GM19099 (cell line): ENCODE measurements at regions not wholly inside any gene's neighbourhood (a gene's known extent, or its start where the extent isn't known, plus 50 kb on each side); places are given as distances from the start of the nearest gene placed in this dataset.

Experiments used
- POLR2A ChIP-seq: IDR thresholded peaks from 3 replicates; pipeline ENCODE4 v1.6.1; 2011; ENCODE audit warnings: low read depth; ENCODE audit not compliant: insufficient read length; ENCODE audit errors: extremely low read depth

DNA sequence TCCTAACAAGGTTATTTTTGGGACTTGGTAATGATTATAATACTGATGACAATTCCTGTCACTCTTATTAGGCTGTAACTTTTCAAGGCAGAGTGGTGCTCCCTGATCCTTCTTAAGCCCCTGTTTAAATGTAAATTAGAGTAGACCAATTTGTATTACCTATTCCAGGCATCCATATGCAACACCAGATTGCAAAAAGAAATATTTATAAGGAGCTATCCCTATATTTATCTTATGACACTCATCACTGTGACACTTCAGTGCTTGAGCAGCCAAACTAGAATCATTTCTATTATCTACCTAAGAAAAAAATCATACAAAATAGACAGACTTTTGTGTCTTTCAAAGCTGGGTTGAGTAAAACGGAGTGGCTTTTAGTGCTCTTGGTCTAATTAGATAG, 462.7 kb downstream of the ADGRL2 start:
- TF ChIP-seq POLR2A: no peak

DNA sequence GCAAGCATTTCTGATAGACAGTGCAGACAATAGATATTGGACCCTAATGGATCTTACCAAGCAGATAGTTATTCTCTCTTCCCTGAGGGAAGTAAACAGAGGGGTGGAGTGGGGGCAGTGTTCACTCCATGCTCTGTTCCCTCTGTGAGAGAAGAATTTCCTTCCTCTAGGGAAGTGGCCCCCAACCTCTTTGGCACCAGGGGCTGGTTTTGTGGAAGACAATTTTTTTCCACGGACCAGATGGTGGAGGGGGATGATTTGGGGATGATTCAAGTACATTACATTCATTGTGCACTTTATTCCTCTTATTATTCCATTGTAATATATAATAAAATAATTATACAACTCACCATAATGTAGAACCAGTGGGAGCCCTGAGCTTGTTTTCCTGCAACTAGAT, 459.9 kb downstream of the ADGRL2 start:
- no peak for TF ChIP-seq POLR2A

DNA sequence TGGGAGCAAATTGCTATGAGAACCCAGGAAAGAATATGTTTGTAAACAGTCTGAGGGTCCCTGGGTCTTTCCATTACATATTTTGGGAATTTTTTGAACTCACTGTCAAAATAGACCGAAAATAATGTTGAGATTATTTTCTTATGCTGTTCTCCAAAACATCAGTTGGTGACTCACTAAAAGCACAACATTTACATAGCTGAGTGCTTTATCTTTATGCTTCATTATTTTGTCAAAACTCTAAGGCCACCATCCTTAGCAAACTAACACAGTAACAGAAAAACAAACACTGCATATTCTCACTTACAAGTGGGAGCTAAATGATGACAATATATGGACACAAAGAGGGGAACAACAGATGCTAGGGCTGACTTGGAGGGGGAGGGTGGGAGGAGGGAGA, 459.3 kb downstream of the ADGRL2 start:
- TF ChIP-seq POLR2A: no peak

DNA sequence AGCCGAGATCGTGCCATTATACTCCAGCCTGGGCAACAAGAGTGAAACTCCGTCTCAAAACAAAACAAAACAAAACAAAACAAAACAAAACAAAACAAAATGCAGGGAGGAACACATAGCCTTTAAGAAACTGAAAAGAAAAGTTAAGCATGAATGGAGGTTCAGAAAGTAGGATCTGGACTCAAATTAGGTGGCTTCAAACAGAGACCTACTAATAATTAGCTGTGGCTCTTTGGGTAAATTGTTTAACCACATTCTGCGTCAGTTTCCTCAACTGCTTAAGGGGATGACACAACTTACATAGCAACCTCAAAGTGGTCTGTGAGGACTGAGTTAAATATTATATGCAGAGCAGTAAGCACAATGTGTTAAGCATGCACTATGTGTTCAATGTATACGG, 458.2 kb downstream of the ADGRL2 start:
- TF ChIP-seq POLR2A: no peak

DNA sequence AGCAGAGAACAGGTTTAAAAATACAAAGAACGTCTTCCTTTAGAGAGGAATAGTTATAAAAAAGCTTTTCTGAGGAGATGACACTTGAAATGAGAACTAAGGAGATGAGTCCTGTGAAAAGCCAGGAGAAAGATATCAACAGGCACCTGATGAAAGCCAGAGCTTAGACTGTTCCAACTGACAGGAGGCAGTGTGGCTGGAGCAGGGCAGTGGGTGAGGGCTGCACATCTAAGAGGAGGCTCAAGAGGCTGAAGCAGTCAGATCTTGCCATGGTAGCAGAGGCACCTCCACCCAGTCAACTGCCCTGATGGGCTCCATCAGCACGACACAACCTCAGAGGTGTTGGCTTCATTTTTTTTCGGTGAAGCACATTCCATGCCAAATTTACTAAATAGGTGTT, 445.3 kb downstream of the ADGRL2 start:
- TF ChIP-seq POLR2A: no peak

DNA sequence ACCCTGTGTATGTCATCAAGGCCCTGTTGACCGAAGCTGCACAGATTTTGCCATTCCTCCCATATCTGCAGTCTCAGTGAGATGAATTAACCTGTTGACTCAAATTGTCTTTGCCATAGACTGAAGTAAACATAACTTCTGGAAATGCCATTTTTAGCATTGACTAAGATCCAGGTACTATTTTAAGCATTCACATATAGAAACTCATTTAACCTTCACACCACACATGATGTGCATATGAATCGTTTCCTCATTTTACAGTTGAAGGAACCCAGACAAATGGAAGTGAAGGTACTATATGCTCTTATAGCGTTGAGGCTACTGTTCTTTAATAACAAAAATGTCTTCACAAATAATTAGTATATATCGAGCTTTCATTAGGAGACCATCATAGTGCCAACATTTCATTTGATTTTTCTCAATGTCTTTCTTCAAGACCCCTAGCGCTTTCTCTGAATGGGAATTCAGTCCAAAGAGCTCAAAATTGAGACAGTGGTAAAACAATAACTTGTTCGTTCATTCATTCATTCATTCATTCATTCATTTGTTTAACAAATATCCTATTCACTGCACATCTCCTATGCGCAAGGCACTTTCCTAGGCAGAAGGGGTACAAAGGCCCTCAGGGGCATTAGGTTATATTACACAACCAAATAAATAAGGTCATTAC, 444.7 kb downstream of the ADGRL2 start:
- no peak for TF ChIP-seq POLR2A

DNA sequence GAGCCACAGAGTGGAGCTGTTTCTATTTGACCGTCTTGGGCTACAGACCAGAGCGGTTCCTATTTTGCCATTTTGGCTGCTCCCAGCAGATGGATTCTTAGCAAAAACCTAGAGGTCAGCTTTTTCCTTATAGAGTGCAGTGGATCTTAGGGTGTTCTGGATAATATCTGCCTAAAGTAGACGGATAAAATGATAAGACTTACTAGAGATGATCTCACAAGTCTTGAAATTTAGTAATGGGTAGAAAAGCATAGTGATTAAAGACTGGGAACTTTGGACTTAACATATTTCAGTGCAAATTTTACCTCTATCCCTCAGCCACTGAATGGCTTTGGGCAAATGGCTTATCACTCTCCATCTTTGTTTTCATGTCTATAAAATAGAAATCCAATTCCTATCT, 439.8 kb downstream of the ADGRL2 start:
- TF ChIP-seq POLR2A: no peak

DNA sequence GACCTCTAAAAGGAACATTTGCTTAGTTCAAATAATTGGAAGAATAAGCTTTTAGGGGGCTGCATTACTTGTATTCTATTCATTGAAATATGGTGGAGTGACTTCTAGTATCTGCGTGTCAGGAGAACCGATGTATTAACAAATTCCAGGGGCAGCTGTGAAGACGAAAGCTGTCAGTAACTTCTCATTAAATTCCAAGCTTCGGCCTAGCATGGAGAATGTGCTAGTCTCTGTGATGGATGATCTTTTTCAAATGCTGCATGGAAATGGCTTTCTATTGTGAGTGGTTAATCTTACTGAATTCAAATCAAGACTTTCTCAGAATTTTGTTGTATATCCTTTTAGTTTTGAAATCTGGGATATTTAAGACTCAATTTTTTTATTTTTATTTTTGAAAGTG, 429.9 kb downstream of the ADGRL2 start:
- TF ChIP-seq POLR2A: no peak

DNA sequence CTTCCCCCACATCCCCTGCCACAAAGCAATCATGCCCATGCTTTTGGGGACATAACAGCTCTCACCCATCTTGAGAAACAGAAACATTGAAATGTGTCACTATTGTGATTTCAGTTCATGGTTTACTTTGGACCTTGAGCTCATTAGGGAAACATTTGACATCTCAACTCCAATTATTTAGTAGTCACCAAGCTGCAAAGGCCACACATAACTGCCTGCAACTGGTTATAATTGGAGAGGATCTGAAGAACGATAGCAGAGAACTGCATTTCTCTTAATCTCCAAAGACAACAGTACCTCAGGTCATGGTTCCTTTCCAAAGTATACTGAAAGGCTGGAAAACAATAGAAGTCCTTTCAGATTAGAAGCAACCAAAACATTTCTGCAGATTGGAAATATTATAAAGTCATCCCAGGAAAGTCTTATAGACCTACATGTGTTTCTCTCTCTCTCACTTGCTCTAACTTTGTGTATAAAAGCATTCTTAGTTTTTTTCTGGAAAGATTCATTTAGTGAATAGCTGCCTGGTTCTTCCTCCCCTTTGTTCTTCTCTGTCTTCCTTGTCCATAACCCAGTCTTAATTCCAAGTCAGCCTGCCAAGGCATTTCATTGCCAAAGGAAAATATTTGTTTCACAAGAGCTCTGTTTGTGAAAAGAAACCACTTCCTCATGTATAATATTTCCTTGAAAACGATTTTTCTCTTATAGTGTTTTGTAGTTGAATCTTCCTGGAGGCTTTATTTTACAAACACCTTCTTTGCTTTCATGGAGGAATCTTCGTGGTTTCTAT, 426.8 kb downstream of the ADGRL2 start:
- no peak for TF ChIP-seq POLR2A

DNA sequence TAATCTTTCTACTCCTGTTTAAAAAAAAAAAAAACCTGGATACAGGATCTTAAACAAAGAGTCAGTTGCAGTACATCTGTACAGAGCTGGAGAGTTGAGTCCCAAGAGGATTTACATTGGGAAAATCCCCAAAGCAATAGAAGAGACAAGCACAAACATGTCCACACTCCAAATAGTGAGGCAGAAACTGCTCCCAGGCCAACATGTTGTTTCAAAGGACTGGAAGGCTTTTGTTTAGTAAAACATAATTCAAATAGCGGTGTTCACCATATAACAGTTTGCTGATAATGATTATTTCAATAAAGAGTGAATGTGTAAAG, 425.4 kb downstream of the ADGRL2 start:
- TF ChIP-seq POLR2A: no peak

DNA sequence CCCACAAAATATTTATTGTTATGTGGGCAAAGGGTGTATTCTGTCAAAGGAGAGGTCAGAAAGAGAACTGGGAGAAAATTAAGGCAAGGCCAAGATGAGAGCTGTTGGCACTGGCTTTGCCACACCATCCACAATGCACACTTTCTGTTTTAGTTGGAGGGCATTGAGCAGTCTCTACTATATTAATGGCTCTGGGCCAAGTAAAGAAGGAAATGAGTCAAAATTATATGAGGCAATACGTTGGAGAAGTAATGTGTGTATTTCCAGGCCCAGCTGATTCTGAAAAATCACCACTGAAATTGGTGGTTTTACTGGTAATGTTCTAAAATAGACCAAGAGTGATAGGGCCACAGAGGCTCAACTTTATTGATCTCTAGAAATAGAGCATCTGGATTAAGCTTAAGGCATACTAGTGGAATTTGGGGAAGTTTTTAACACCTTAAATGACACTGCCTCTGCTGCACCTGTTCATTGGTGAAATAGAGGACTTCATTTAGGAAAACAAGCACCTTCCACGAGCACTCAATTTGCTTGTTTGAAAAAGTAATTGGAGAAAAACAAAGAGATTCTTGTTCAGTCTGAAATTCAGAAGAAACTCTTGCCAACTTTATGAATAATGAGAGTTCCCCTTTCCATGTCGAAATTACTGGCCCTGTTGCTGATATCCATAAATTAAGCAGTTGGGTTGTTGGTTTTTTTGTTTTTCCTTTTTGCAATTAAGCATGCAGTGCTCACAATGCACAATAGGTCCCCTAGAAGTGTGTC, 424.9 kb downstream of the ADGRL2 start:
- no peak for TF ChIP-seq POLR2A

DNA sequence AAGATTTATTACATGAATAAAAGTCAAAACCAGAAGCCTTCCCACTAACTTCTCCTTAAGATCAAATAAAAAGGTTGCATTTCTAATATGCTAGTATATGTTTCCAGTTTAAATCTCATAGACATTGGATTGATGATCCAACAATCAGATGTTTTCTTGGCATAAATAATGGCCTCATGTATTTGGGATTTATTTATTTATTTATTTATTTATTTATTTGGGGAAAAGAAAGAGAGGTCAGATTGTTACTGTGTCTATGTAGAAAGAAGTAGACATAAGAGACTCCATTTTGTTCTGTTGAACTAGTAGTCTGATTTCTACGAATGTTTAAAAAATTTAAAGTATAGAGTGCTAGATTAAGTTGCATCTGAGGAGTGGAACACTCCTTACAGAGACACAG, 422.4 kb downstream of the ADGRL2 start:
- TF ChIP-seq POLR2A: no peak

DNA sequence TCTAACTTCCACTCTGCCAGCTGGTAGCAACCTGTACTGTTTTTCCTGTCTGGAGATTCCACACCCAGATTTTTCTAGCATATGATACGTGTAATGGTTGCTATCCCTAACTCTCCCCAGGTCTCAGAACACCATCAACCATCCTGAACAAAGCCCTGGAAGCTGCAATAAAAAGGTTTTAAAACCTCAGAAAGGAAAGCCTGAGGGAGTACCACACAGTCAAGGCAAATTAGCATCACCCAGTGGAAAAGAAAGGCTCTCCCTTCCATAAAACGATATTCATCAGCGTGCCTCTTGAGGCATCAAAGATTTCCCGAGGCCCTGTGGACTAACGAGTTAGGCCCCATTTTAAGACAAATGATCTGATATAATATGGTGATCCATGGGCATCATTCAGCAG, 421.0 kb downstream of the ADGRL2 start:
- no peak for TF ChIP-seq POLR2A

DNA sequence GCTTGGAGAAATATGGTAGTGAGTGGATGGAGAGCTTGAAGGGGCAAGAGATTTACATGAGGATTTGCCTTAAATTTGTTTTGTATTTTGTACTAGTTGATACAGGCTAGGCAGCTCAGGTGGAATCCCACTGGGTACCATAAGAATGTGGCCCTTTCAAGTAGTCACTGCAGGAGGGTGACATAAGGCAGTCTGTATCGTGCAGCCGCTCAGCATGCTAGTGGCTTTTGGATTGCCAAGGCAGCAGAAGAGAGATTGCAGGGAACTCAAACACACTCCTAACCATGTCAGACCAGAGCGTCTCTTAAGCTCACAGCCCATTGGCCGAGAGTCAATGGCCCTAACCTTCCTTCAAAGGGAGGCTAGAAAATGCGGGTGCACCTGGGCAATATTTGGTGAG, 420.0 kb downstream of the ADGRL2 start:
- no peak for TF ChIP-seq POLR2A

DNA sequence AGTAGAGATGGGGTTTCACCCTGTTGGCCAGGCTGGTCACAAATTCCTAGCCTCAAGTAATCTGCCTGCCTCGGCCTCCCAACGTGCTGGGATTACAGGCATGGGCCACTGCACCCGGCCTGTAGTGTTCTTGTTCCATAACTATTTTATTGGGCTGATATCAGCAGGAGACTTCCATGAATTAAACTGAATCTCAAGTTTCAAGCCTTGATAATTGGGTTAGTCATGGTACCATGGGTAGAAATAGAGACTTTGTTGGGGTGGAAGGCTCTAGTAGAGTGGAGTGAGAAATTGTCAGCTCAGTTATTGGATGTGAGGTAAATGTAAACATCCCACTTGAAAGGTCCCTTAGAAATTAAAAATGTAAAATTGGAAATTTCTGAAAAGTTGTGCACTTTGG, 419.1 kb downstream of the ADGRL2 start:
- no peak for TF ChIP-seq POLR2A

DNA sequence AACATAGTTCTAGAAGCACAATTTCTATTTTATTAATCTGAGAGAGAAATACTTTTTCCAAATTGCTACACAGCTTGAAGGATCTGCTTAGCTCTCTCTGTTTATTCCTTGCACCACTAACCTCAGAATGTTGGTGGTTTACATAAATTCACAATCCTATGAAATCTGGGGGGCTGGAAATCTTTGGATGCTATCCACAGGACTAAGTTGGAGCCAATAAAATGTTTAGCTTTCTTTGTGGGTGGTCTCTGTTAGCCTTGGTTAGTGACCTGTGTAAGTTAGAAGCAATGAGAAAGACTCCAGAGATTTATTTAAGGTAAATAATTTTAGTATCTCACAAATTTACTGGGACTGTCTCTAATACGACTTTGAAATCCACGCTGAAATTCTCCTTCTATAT, 418.1 kb downstream of the ADGRL2 start:
- TF ChIP-seq POLR2A: no peak
